ENCODE measurements at regions not wholly inside any gene's neighbourhood (a gene's known extent, or its start where the extent isn't known, plus 50 kb on each side); places are given as distances from the start of the nearest gene placed in this dataset.

DNA sequence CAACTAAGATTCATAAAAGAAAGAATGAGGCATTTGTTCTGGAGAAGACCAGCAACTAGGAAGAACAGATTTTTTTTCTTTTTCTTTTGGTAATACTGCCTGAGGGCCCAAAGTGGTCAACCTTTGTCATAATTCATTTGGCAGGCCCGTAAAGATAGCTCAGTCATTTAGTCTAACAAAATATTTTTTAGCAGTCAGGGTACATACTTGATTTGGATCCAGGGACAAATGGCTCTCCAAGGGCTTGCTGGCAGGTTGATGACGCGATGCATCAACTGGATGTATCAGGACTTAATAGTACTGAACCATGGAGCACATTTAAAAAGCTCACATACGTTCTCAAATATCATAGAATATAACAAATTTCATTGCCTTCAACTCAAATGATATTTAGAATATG lies 203.4 kb upstream of the ZNF608 start:
- Histone ChIP-seq H3K4me1 (ENCODE audit: control insufficient read depth, insufficient read depth, low read length) (no peaks in the 10 kb centered on the region), H3K27me3 (ENCODE audit: control insufficient read depth, insufficient read depth, low read length) (no peaks in the 10 kb centered on the region), H3K4me3 (ENCODE audit: low read length) (no peak overlapping the region), H3K9me3 (ENCODE audit: control insufficient read depth, low read depth, low read length) (no peaks in the 10 kb centered on the region), H3K27ac (ENCODE audit: low read length) (no peak overlapping the region), H3K36me3 (ENCODE audit: control insufficient read depth, insufficient read depth, low read length) (no peaks in the 10 kb centered on the region)
- no CpG with 5 or more reads among the region's 4 CpGs for WGBS (ENCODE audit: insufficient coverage, low lambda C conversion rate)
- no peak for DNase-seq

DNA sequence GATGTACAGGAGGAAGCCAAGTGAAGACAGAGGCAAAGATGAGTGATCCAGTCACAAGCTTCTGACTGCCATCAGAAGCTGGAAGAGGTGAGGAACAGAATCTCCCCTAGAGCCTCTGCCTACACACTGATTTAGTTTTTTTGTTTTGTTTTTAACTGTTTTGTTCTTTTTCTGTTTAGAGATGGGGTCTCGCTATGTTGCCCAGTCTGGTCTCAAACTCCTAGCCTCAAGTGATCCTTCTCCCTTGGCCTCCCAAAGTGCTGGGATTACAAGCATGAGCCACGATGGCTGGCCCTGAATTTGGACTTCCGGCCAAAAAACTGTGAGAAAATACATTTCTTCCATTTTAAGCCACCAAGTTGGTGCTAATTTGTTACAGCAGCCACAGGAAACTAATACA lies 204.7 kb upstream of the ZNF608 start:
- DNase-seq: no peak
- Histone ChIP-seq H3K27me3 (ENCODE audit: control insufficient read depth, insufficient read depth, low read length) (no peaks in the 10 kb centered on the region), H3K27ac (ENCODE audit: low read length) (no peak overlapping the region), H3K4me3 (ENCODE audit: low read length) (no peak overlapping the region), H3K4me1 (ENCODE audit: control insufficient read depth, insufficient read depth, low read length) (no peaks in the 10 kb centered on the region), H3K36me3 (ENCODE audit: control insufficient read depth, insufficient read depth, low read length) (no peaks in the 10 kb centered on the region), H3K9me3 (ENCODE audit: control insufficient read depth, low read depth, low read length) (no peaks in the 10 kb centered on the region)
- WGBS (ENCODE audit: insufficient coverage, low lambda C conversion rate): 83% methylated on average over 1 of the region's 3 CpGs

DNA sequence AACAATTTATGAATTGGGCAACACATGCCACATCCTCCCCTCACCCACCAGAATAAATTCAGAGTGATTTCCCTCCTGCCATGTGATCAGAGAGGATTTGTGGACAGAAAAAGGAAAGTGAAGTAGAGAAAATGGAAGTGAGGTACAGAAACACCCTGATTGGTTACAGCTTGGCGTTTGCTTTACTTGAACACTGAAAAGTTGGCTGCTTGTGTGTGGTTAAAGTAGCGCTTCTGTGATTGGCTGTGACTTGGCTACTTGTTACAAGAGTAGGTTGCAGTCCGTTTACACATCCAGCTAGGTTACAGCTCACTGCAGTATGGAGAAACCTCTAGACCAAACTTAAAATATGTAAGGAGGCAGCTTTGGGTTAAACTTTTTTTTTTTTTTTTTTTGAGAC lies 205.2 kb upstream of the ZNF608 start:
- no CpG with 5 or more reads among the region's 3 CpGs for WGBS (ENCODE audit: insufficient coverage, low lambda C conversion rate)
- H3K36me3 ChIP-seq (ENCODE audit: control insufficient read depth, insufficient read depth, low read length): no peaks in the 10 kb centered on the region

DNA sequence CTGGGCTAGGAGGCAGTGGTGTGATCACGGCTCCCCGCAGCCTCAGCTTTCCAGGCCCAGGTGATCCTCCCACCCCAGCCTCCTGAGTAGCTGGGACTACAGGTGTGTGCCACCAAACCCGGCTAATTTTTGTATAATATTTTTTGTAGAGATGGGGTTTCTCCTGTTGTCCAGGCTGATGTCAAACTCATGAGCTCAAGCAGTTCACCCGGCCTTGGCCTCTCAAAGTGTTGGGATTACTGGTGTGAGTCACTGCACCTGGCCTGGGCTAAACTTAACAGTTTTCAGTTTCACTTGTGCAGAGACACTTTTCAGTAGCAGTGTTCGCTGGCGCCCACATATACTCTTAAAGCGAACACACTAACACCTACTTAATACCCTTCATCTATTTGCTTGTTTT lies 205.6 kb upstream of the ZNF608 start:
- 64% methylated on average over 3 of the region's 7 CpGs for WGBS (ENCODE audit: insufficient coverage, low lambda C conversion rate)
- Histone ChIP-seq H3K27ac (ENCODE audit: low read length) (no peak overlapping the region), H3K36me3 (ENCODE audit: control insufficient read depth, insufficient read depth, low read length) (no peaks in the 10 kb centered on the region), H3K4me1 (ENCODE audit: control insufficient read depth, insufficient read depth, low read length) (no peaks in the 10 kb centered on the region), H3K27me3 (ENCODE audit: control insufficient read depth, insufficient read depth, low read length) (no peaks in the 10 kb centered on the region), H3K9me3 (ENCODE audit: control insufficient read depth, low read depth, low read length) (no peaks in the 10 kb centered on the region), H3K4me3 (ENCODE audit: low read length) (no peak overlapping the region)
- DNase-seq: peak in 1 of 2 donors; percentile 20

More for the DNA sequence above, 205.2 kb upstream of the ZNF608 start:
- no peak overlapping the region for H3K27ac ChIP-seq (ENCODE audit: low read length)
- H3K4me3 ChIP-seq (ENCODE audit: low read length): no peak overlapping the region
- no peak for DNase-seq
- H3K4me1 ChIP-seq (ENCODE audit: control insufficient read depth, insufficient read depth, low read length): no peaks in the 10 kb centered on the region
- no peaks in the 10 kb centered on the region for H3K27me3 ChIP-seq (ENCODE audit: control insufficient read depth, insufficient read depth, low read length)
- H3K9me3 ChIP-seq (ENCODE audit: control insufficient read depth, low read depth, low read length): no peaks in the 10 kb centered on the region

DNA sequence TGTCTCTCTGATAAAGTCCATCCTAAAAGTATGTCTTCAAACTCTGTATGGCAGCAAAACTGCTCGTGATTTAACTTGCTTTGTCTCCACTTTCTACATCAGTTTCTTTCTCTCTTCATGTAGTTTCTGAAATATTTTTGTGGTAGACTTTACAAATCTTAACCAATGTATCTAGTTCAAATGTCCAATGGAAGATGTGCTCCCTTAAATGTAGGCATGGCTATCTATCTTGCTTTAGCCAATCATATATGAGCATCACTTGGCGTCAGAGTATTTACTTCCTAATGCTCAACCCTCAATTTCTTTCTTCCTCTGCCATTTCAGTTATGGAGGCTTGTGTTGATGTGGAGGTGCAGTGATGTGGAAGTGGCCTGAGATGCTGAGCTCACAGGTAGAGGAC lies 206.1 kb upstream of the ZNF608 start:
- DNase-seq: no peak
- no peaks in the 10 kb centered on the region for H3K4me1 ChIP-seq (ENCODE audit: control insufficient read depth, insufficient read depth, low read length)
- H3K27me3 ChIP-seq (ENCODE audit: control insufficient read depth, insufficient read depth, low read length): no peaks in the 10 kb centered on the region
- H3K9me3 ChIP-seq (ENCODE audit: control insufficient read depth, low read depth, low read length): no peaks in the 10 kb centered on the region
- no CpG with 5 or more reads among the region's 2 CpGs for WGBS (ENCODE audit: insufficient coverage, low lambda C conversion rate)
- no peaks in the 10 kb centered on the region for H3K36me3 ChIP-seq (ENCODE audit: control insufficient read depth, insufficient read depth, low read length)
- H3K4me3 ChIP-seq (ENCODE audit: low read length): no peak overlapping the region
- H3K27ac ChIP-seq (ENCODE audit: low read length): no peak overlapping the region

- Histone ChIP-seq H3K9me3 (ENCODE audit: control insufficient read depth, low read depth, low read length) (no peaks in the 10 kb centered on the region), H3K27me3 (ENCODE audit: control insufficient read depth, insufficient read depth, low read length) (no peaks in the 10 kb centered on the region), H3K4me3 (ENCODE audit: low read length) (no peak overlapping the region), H3K27ac (ENCODE audit: low read length) (no peak overlapping the region), H3K36me3 (ENCODE audit: control insufficient read depth, insufficient read depth, low read length) (no peaks in the 10 kb centered on the region), H3K4me1 (ENCODE audit: control insufficient read depth, insufficient read depth, low read length) (no peaks in the 10 kb centered on the region)
- no peak for DNase-seq
- WGBS (ENCODE audit: insufficient coverage, low lambda C conversion rate): 92% methylated on average over 2 of the region's 2 CpGs
These were observed 208.3 kb upstream of the ZNF608 start for GRCh38 chr5:124954784-124955183.

GRCh38 chr5:124956471-124957029 lies 210.1 kb upstream of the ZNF608 start:
- Histone ChIP-seq H3K9me3 (ENCODE audit: control insufficient read depth, low read depth, low read length) (no peaks in the 10 kb centered on the region), H3K4me3 (ENCODE audit: low read length) (no peak overlapping the region), H3K27me3 (ENCODE audit: control insufficient read depth, insufficient read depth, low read length) (no peaks in the 10 kb centered on the region), H3K4me1 (ENCODE audit: control insufficient read depth, insufficient read depth, low read length) (no peaks in the 10 kb centered on the region), H3K36me3 (ENCODE audit: control insufficient read depth, insufficient read depth, low read length) (no peaks in the 10 kb centered on the region), H3K27ac (ENCODE audit: low read length) (no peak overlapping the region)
- no CpG with 5 or more reads among the region's 1 CpG for WGBS (ENCODE audit: insufficient coverage, low lambda C conversion rate)
- DNase-seq: no peak

DNA sequence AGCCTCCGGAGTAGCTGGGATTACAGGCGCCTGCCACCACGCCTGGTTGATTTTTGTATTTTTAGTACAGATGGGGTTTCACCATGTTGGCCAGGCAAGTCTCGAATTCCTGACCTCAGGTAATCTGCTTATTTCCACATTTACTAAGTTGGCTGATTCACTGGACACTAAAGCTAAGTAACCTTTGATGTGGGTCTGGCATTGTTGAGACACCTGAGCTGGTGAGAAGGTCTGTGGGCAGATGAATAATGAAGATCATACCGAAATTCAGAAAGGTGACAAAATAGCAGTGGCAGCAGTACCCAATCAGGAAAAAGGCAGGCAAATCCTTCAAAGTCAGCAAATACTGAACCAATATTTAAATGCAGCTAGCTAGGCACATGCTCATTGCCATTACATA lies 210.6 kb upstream of the ZNF608 start:
- Histone ChIP-seq H3K27me3 (ENCODE audit: control insufficient read depth, insufficient read depth, low read length) (no peaks in the 10 kb centered on the region), H3K4me1 (ENCODE audit: control insufficient read depth, insufficient read depth, low read length) (no peaks in the 10 kb centered on the region), H3K4me3 (ENCODE audit: low read length) (no peak overlapping the region), H3K36me3 (ENCODE audit: control insufficient read depth, insufficient read depth, low read length) (no peaks in the 10 kb centered on the region), H3K27ac (ENCODE audit: low read length) (no peak overlapping the region), H3K9me3 (ENCODE audit: control insufficient read depth, low read depth, low read length) (no peaks in the 10 kb centered on the region)
- 100% methylated on average over 1 of the region's 5 CpGs for WGBS (ENCODE audit: insufficient coverage, low lambda C conversion rate)
- DNase-seq: no peak

GRCh38 chr5:124960266-124960665 lies 213.8 kb upstream of the ZNF608 start:
- H3K4me3 ChIP-seq (ENCODE audit: low read length): no peak overlapping the region
- 100% methylated on average over 1 of the region's 4 CpGs for WGBS (ENCODE audit: insufficient coverage, low lambda C conversion rate)
- H3K36me3 ChIP-seq (ENCODE audit: control insufficient read depth, insufficient read depth, low read length): no peaks in the 10 kb centered on the region
- DNase-seq: no peak
- no peaks in the 10 kb centered on the region for H3K4me1 ChIP-seq (ENCODE audit: control insufficient read depth, insufficient read depth, low read length)
- no peak overlapping the region for H3K27ac ChIP-seq (ENCODE audit: low read length)
- no peaks in the 10 kb centered on the region for H3K27me3 ChIP-seq (ENCODE audit: control insufficient read depth, insufficient read depth, low read length)
- no peaks in the 10 kb centered on the region for H3K9me3 ChIP-seq (ENCODE audit: control insufficient read depth, low read depth, low read length)

DNA sequence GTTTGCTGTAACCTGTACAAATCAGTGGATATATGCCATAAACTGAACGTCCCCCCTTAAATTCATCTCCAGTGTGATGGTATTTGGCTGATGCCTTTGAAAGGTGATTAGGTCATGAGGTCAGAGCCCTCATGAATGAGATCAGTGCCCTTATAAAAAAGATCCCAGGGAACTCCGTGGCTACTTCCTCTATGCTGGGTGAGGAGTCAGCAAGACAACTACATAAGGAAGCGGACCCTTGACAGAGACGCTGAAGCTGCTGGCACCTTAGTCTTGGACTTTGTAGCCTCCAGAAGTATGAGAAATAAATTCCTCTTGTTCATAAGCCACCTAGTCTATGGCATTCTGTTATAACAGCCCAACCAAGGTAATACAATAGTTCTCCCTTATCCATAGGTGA lies 215.1 kb upstream of the ZNF608 start:
- Histone ChIP-seq H3K9me3 (ENCODE audit: control insufficient read depth, low read depth, low read length) (no peaks in the 10 kb centered on the region), H3K4me1 (ENCODE audit: control insufficient read depth, insufficient read depth, low read length) (no peaks in the 10 kb centered on the region), H3K27me3 (ENCODE audit: control insufficient read depth, insufficient read depth, low read length) (no peaks in the 10 kb centered on the region), H3K27ac (ENCODE audit: low read length) (no peak overlapping the region), H3K4me3 (ENCODE audit: low read length) (no peak overlapping the region), H3K36me3 (ENCODE audit: control insufficient read depth, insufficient read depth, low read length) (no peaks in the 10 kb centered on the region)
- WGBS (ENCODE audit: insufficient coverage, low lambda C conversion rate): no CpG with 5 or more reads among the region's 4 CpGs
- no peak for DNase-seq

- H3K27ac ChIP-seq (ENCODE audit: low read length): no peak overlapping the region
- no peak overlapping the region for H3K4me3 ChIP-seq (ENCODE audit: low read length)
- no peaks in the 10 kb centered on the region for H3K4me1 ChIP-seq (ENCODE audit: control insufficient read depth, insufficient read depth, low read length)
- DNase-seq: no peak
- no peaks in the 10 kb centered on the region for H3K36me3 ChIP-seq (ENCODE audit: control insufficient read depth, insufficient read depth, low read length)
- no CpG with 5 or more reads among the region's 3 CpGs for WGBS (ENCODE audit: insufficient coverage, low lambda C conversion rate)
- no peaks in the 10 kb centered on the region for H3K27me3 ChIP-seq (ENCODE audit: control insufficient read depth, insufficient read depth, low read length)
- H3K9me3 ChIP-seq (ENCODE audit: control insufficient read depth, low read depth, low read length): no peaks in the 10 kb centered on the region
These were observed 215.7 kb upstream of the ZNF608 start for GRCh38 chr5:124962111-124962510.
